Stomach smooth muscle (tissue), 2 donors: ENCODE measurements at regions not wholly inside any gene's neighbourhood (a gene's known extent, or its start where the extent isn't known, plus 50 kb on each side); places are given as distances from the start of the nearest gene placed in this dataset.
"Not testable (repeated sequence)": the region's sequence is repeated elsewhere in the genome, so short reads cannot be mapped to it uniquely, and the experiment has no call there.

Experiments used
- H3K27ac ChIP-seq: one replicate; pipeline ENCODE4 v1.7.0; 2013; ENCODE audit warnings: mild to moderate bottlenecking, low read length, inconsistent platforms
- H3K27me3 ChIP-seq, 2 donors: one replicate each; pipeline ENCODE4 v1.7.0; 2013; ENCODE audit warnings: low read length in 2 of 2; ENCODE audit not compliant: insufficient read depth in 2 of 2, control insufficient read depth in 1 of 2
- H3K36me3 ChIP-seq, 2 donors: one replicate each; pipeline ENCODE4 v1.7.0; 2013; ENCODE audit warnings: low read length in 2 of 2; ENCODE audit not compliant: control insufficient read depth in 2 of 2, insufficient read depth in 2 of 2
- H3K4me1 ChIP-seq: one replicate; pipeline ENCODE4 v1.7.0; 2013; ENCODE audit warnings: low read length; ENCODE audit not compliant: control insufficient read depth, insufficient read depth
- H3K4me3 ChIP-seq, 2 donors: one replicate each; pipeline ENCODE4 v1.7.0; 2013; ENCODE audit warnings: low read length in 2 of 2
- H3K9ac ChIP-seq, 2 donors: one replicate each; pipeline ENCODE4 v1.7.0; 2013; ENCODE audit warnings: low read length in 2 of 2, mild to moderate bottlenecking in 1 of 2
- H3K9me3 ChIP-seq, 2 donors: one replicate each; pipeline ENCODE4 v1.7.0; 2013; ENCODE audit warnings: low read length in 2 of 2; ENCODE audit not compliant: control insufficient read depth in 2 of 2
- donor health status: healthy.
- donor health status: Pancreatic carcinoma.

DNA sequence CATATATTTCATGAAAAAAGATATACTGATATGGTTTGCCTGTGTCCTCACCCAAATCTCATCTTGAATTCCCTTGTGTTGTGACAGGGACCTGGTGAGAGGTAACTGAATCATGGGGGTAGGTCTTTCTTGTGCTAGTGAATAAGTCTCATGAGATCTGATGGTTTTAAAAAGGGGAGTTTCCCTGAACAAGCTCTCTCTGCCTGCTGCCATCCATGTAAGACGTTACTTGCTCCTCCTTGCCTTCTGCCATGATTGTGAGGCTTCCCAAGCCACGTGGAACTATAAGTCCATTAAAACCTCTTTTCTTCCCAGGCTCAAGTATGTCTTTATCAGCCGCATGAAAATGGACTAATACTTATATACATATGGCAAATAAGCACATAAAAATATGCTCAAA lies 274.8 kb upstream of the SDK2 start:
- peaks cover 2 to 12% of the 10 kb centered on the region in 2 donors for H3K9me3 ChIP-seq
- H3K4me3 ChIP-seq, H3K9ac ChIP-seq, H3K27ac ChIP-seq, H3K4me1 ChIP-seq, H3K27me3 ChIP-seq, H3K36me3 ChIP-seq: not testable (repeated sequence)

DNA sequence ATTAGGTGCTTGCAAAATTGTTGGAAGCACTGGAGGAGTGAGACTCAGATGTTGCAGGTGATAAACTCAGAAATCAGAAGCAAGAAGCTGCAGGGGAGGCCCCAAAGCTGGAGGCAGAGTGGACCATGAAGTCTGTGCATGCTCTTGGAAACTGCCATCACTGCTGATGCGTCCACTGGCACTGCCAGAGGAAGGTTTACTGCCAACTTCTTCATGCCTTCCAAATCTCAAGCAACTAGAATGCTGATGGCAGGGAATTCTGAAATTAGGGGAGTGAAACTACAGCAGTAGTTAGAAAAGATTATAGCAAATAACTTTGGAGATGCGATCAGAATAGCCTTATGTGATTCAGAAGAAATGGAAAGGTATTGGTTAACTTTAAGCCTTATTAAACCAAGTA lies 277.1 kb upstream of the SDK2 start:
- Histone ChIP-seq H3K36me3 (no peaks in the 10 kb centered on the region), H3K9me3 (peaks cover 0 to 9% of the 10 kb centered on the region in 2 donors), H3K27ac (no peak overlapping the region), H3K4me3 (no peak overlapping the region), H3K27me3 (no peaks in the 10 kb centered on the region), H3K4me1 (no peaks in the 10 kb centered on the region), H3K9ac (no peak overlapping the region)

DNA sequence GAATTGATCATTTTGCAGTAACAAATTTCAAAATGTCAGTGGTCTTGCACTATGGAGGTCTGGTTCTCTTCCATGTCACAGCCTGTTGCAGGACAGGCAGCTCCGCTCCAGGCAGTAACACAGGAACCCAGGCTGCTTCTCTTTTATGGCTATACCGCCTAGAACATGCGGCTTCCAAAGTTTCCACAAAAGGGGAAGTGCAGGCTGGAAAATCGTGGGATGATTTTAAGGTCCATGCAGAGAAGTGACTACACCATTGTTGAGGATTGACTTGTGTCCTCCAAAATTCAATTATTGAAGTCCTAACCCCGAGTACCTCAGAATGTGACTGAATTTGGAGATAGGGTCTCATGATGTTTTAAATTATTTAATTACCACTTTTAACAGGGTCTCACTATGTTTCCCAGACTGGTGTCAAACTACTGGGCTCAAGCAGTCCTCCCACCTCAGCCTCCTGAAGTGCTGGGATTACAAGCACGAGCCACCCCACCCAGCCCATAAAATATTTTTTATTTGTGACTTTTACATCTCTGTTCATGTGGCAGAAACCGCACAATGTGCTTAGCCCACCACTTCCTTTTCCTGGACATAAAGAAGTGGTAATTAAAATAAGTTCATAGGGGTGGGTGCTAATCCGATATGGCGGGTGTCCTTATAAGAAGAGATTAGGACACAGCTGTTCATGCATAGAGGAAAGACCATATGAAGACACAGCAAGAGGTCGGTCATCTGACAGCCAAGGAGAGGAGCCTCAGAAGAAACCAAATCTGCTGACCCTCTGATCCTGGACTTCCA lies 279.2 kb upstream of the RPL38 start:
- Histone ChIP-seq H3K4me1 (no peaks in the 10 kb centered on the region), H3K9ac (no peak overlapping the region), H3K27me3 (peaks cover 0 to 2% of the 10 kb centered on the region in 2 donors), H3K27ac (no peak overlapping the region), H3K36me3 (no peaks in the 10 kb centered on the region), H3K4me3 (no peak overlapping the region), H3K9me3 (peaks cover 0 to 8% of the 10 kb centered on the region in 2 donors)

DNA sequence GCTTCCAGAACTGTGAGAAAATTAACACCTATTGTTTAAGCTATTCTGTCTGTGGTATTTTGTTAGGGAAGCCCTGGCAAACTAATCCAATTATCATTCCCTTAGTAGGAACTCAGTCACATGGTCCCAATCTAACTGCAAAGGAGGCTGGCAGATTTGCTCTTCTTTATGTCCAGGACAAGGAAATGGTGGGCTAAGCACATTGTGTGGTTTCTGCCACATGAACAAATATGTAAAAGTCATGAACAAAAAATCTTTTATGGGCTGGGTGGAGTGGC lies 278.6 kb upstream of the RPL38 start:
- H3K27me3 ChIP-seq, result peaks cover 0 to 4% of the 10 kb centered on the region in 2 donors

DNA sequence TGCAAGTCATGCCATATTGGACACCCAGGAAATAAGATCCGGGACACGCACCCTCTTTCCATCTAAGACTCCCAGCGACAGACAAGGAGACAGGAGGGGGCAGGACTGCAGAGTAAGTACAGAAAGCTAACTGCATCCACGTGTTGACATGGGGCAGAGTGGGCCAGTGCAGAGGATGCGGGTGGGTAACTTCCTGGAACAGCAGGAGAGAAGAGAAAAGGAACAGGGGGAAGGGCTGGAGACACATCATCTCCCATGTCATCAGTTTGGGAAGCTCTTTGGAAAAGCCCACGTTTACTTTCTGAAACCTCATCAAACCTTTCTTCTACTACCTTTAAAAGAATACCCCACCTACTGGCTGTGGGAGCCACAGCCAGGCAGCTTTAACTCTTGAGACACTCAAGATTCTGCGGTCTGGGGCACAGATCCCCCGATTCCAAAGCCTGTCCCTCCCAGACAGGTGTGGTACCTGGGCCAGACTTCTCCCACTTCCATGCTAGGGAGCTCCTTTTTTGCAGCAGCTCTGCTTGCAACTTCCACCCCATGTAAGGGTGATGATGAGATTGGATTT lies 273.5 kb upstream of the RPL38 start:
- Histone ChIP-seq H3K27me3 (peaks cover 0 to 5% of the 10 kb centered on the region in 2 donors), H3K9me3 (no peaks in the 10 kb centered on the region), H3K4me3 (no peak overlapping the region), H3K9ac (no peak overlapping the region), H3K4me1 (no peaks in the 10 kb centered on the region), H3K36me3 (no peaks in the 10 kb centered on the region), H3K27ac (no peak overlapping the region)

More for the DNA sequence above, 278.6 kb upstream of the RPL38 start:
- no peak overlapping the region for H3K4me3 ChIP-seq
- H3K9me3 ChIP-seq, result peaks cover 0 to 4% of the 10 kb centered on the region in 2 donors
- H3K4me1 ChIP-seq, result no peaks in the 10 kb centered on the region
- no peak overlapping the region for H3K9ac ChIP-seq
- no peaks in the 10 kb centered on the region for H3K36me3 ChIP-seq
- H3K27ac ChIP-seq, result no peak overlapping the region

DNA sequence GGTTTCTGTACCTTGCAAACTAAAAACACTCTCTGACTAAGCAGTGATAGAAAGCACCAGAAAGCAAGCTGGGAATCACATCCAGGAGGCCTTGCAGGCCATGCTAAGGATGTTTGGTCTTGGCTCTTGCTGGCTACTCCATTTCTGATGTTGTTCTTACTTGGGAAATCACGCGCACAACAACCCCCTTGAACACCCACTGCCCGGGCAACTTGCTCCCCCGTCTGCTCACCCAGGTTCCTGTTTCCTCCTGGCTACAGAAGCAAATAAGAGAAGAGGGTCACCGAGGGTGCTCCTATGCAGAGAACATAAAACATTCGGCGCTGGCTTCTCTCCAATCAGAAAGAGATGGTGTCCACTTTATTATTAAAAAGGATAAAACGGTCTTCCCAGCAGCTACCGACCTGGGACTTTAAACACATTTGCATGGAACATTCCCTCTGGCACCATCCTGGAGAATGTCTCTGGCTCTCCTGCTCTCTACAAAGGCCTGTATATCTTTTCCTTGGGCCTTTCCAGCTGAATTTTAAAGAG lies 271.2 kb upstream of the RPL38 start:
- Histone ChIP-seq H3K9ac (no peak overlapping the region), H3K4me3 (no peak overlapping the region), H3K27me3 (peaks cover 0 to 5% of the 10 kb centered on the region in 2 donors), H3K9me3 (no peaks in the 10 kb centered on the region), H3K27ac (no peak overlapping the region), H3K36me3 (no peaks in the 10 kb centered on the region), H3K4me1 (no peaks in the 10 kb centered on the region)

DNA sequence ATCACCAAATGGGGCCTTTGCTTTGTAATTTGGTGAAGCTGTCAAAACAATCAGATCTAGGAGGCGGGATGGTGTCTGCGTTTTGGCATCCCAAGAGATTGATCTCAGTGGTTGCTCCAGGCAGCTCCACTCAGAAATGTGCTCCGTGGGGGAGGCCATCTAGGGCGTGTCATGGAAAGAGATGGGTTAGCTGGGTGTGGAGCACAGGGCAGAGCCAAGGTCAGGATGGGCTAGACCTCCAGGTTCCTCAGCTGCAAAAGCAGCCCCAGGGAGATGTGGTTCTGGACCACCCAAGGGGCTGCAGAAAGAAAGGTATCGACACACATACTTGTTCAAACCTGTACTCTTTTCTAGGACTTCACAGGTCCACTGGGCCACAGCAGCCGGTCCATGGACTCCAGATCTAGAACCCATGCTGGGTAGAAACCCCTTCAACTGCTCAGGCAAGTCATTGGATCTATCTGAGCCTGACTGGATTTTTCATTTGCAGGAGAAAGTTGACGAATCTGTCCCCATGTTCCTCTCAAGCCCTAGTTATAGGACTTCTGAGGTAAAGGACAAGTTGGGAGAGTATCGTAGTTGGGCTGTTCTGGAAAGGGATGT lies 270.2 kb upstream of the RPL38 start:
- Histone ChIP-seq H3K4me3 (no peak overlapping the region), H3K36me3 (no peaks in the 10 kb centered on the region), H3K9me3 (no peaks in the 10 kb centered on the region), H3K27me3 (peaks cover 0 to 5% of the 10 kb centered on the region in 2 donors), H3K27ac (no peak overlapping the region), H3K4me1 (no peaks in the 10 kb centered on the region), H3K9ac (no peak overlapping the region)

DNA sequence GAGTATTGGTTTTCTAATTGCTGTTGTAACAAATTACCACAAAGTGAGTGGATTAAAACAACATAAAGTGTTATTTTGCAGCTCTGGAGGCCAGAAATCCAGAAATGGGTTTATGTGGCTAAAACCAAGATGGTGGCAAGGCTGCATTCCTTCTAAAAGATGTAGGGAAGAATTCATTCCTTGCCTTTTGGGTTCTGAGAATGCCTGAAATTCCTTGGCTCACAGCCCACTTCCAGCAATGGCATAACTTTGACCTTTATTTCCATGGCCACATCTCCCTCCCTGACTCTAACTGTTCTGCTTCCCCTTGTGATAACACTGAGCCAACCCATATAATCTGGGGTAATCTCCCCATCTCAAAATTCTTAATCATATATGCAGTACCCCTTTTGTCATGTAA lies 269.6 kb upstream of the RPL38 start:
- Histone ChIP-seq H3K27ac (no peak overlapping the region), H3K4me1 (no peaks in the 10 kb centered on the region), H3K36me3 (no peaks in the 10 kb centered on the region), H3K9ac (no peak overlapping the region), H3K9me3 (no peaks in the 10 kb centered on the region), H3K4me3 (no peak overlapping the region), H3K27me3 (peaks cover 0 to 2% of the 10 kb centered on the region in 2 donors)

DNA sequence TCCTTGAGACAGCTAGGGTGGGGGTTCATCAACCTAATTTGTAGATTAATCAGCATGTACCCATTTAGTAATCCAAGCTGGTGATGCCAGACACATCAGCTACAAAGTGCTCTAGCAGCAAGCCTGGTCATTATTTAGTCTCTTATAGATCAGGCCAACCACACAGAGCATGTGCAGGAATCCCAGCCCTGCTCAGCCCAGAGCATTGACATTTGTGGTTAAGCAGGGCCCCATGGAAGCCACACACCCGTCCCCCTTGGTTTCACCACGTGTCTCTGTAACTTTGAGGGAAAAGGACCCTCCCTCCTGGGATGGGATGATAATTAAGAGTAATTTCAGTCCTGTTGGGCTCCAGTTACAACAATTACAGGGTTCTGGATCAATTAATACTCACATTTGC lies 268.8 kb upstream of the RPL38 start:
- Histone ChIP-seq H3K9ac (no peak overlapping the region), H3K36me3 (no peaks in the 10 kb centered on the region), H3K9me3 (no peaks in the 10 kb centered on the region), H3K27ac (no peak overlapping the region), H3K27me3 (peaks cover 0 to 2% of the 10 kb centered on the region in 2 donors), H3K4me1 (no peaks in the 10 kb centered on the region), H3K4me3 (no peak overlapping the region)

DNA sequence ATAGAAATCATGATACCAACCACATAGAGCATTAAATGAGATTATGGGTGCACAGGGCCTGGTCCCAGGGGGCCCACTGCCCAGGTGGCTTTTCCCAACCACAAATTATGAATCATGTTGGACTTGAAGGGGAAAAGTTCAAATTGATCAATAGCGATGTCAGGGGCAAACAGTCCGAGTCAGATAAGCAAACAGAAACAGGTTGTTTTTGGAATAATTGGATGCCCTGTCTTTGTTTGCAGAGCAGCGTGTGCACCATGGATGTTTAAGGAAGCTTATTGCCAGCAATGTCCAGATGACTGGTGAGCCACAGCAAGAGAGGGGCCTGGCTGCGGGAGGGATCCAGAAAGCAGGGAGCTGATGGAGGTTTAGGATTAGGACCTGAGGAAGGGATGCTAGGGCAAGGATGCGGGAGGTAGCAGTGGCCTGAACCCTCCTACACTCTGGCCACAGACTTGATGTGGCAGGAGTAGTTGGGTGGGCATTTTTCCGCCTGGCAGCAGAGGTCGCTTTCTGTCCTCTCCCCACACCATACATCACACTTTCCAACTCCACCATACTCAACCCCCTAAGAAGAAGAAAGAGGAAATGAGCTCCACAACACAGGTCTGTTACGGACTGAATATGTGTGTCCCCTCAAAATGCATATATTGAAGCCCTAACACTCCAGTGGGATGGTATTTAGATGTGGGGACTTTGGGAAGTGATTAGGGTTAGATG lies 266.4 kb upstream of the RPL38 start:
- Histone ChIP-seq H3K9me3 (no peaks in the 10 kb centered on the region), H3K27me3 (peaks cover 0 to under 1% of the 10 kb centered on the region in 2 donors)

More for the DNA sequence above, 266.4 kb upstream of the RPL38 start:
- Histone ChIP-seq H3K9ac (no peak overlapping the region), H3K4me3 (no peak overlapping the region), H3K36me3 (no peaks in the 10 kb centered on the region), H3K27ac (no peak overlapping the region), H3K4me1 (no peaks in the 10 kb centered on the region)
